T-helper 22 cell (primary cell): ENCODE measurements at regions not wholly inside any gene's neighbourhood (a gene's known extent, or its start where the extent isn't known, plus 50 kb on each side); places are given as distances from the start of the nearest gene placed in this dataset.
A peak's percentile ranks its signal among the peaks of the same experiment; 100 is the strongest.
"Not testable (repeated sequence)": the region's sequence is repeated elsewhere in the genome, so short reads cannot be mapped to it uniquely, and the experiment has no call there.

ENCODE experiments used
- DNase-seq: peaks from one replicate; pipeline ENCODE4 v3.0.0-alpha.2; 2020; ENCODE audit warnings: low read depth

GRCh38 chr3:177338697-177339219 lies 141.5 kb upstream of the TBL1XR1 start:
- no peak for DNase-seq

DNA sequence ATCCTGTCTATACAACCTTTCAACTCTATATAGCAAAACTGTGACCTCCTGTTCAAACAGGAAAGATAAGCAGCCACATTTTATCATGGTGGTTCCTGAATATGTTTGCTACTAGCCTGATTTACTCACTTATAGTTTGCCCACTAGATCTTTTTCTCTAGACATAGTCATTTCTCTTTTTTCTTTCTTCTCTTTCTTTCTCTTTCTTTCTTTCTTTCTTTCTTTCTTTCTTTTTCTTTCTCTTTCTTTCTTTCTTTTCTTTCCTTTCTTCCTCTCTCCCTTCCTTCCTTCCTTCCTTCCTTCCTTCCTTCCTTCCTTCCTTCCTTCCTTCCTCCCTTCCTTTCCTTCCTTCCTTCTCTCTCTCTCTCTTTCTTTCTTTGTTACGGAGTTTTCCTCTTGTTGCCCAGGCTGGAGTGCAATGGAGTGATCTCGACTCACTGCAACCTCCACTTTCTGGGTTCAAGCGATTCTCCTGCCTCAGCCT lies 142.0 kb upstream of the TBL1XR1 start:
- not testable (repeated sequence) for DNase-seq

GRCh38 chr3:177340243-177340830 lies 143.1 kb upstream of the TBL1XR1 start:
- no peak for DNase-seq

DNA sequence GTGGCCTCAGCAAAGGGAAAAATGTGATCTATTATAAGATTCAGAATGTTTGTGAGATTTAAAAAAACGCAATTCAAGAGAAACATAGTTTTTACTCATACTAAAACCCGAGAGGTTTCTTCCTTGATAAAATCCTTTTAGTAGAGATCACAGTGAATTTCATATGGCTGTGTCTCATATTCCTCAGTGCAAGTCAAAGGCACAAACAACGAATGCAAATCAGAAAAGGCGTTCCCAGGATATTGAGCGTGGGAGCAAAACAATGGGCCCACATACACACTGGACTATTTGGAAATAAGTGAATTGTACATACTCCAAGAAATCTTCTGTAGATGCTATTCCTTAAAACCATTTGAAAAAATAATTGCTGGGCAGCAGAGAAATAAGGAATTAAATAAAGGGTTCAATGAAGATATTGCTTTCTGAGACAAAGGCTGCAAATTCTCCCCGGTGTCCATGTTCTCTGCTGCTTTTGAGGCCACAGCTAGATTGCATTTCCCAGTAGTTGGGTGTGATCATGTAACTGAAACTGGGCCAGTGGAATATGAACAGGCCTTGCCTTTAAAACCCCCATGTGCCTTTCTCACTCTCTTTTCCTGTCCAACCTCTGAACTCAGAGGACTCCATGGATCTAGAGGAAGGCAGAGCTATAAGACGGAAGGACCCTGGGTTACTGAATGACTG lies 144.6 kb upstream of the TBL1XR1 start:
- no peak for DNase-seq

DNA sequence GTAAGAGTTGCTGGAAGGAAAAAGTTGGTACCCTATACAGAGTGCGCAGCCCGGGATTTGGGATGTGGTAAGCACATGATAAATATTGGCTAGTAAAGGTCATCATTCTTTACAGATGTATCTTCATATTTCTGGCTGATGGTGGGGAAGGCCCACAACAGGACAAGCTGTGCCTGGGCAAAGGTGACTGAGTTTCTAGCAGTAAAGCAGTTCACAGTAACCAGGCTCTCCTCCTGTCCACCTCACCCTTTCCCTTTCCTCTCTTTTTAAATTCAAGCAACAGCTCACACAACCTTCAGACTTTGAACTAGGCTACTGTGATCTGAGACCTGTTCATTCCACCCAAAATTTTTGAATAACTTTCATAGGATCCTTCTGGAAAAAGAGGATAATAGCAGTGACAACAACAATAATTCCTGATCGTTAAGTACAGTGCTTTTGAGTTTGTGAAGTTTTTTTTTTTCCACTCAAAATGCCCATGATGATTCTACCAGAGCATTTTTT lies 145.9 kb upstream of the TBL1XR1 start:
- no peak for DNase-seq

DNA sequence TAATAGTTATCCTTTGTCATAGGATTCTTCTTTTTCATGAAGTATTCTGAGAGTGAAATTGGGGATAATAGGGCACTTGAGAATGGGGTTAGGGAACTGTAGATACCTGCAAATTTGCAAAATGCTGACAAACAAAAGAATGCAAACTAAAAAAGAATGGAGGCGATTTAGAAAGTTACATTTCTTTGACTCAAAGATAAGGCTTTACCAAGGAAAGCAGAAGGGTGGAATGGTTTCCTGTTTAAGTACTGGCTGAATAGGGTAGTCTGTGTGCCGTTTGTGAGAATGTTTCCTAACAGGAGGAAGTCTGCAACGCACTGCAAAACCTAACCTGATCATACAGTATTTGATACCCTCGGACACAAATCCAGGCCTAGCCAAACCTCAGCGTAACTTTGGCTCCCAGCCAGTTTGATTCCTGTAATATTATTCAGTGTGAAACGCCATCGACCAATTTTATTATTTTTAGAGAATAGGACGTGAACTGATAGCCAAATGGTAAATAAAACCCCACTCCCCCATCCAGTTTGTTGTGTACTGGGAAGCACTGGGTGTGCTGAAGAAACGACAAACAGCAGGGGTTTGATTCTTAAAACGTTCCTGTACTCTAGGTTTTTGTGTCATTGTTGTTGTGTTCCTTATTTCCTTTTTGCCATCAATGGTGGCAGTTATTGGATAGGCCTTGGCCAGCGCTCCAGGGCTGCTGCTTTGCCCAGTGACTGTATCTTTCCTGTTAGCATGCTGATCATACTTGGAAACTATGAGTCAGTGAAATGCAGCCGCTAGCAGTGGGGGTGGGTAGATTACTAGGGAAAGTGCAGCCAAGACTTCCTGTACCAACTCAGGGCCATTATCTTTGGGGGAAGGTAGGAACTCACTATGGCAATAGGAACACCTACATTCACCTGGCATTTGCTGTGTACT lies 148.0 kb upstream of the TBL1XR1 start:
- DNase-seq: peak; percentile 7

DNA sequence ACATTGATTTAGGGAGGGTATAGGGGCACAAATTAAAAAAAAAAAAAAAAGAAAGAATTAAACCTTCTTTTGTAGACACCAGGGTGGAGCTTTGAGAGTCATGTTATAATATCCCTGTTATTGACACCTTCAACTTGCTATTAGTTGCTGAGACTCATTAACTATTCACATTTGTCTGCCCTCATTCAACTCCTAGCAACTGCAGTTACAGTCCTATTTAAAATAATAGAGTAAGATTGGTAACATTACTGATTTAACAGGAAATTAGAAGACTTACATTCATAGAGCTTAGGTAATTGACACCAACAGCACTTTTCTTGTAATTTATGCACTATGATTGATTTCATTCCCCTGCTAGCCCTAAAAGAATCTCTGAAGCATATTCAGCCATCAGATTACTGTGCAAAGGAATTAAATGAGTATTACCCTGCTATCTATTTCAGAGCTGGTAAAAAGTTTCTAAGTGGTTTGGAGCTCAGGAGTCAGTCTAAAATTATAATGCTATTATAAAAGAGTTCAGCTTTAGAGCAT lies 148.8 kb upstream of the TBL1XR1 start:
- DNase-seq: no peak

GRCh38 chr3:177346878-177347277 lies 149.6 kb upstream of the TBL1XR1 start:
- DNase-seq: no peak

DNA sequence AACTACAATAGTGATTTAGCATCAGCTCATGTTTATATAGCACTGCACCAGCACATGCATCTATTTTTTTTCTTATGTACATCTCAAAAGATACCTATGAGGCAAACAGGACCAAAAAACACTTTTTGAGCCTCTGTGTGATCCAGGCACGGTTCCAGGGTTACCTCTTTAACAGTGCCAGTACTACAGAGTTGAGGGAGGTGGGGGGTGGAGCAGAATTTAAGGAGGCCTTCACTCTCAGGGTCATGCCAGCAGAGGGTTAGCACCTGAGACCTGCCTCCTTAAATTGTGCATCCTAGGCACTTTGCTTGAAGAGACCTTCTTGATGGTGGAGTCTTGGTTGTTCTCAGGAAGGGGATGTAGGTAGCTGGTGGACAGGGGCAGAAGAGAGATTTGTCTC lies 150.3 kb upstream of the TBL1XR1 start:
- no peak for DNase-seq

DNA sequence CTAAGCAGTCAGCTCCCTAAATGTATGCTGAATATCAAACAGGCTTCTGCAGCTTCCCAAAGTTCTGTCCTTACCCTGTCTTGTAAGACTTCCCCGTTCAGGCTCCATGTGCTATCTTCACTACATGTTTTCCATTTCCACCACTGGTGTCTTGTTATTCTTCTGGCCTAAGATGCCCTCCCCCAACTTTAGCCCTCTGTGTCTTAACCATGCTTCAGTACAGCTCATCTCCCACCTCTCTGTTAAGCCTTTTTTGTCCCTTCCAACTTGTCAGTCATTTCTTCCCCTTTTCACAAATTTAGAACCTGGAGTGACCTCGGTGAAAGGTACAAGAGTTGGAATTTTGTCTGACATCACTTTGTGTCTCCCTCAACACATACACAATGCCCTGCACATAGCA lies 151.7 kb upstream of the TBL1XR1 start:
- DNase-seq: no peak

GRCh38 chr3:177349384-177349783 lies 152.1 kb upstream of the TBL1XR1 start:
- DNase-seq: no peak

DNA sequence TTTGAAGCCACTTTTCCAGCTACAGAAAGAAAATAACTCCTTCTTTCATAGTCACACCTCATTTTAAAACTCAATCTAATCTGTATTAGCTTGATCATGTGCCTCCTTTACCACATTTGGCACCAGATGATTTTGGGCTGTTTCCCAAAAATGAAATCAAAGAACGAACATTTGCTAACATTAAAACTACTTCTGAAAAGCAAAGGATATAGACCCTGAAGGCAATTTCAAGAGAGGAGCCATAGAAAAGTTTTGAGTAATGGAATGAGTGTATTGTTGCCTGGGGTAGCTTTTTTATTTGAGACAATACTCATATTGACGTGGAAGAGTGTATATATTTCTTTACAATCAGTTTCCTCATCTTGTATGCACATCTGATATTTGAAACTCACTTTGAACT lies 152.8 kb upstream of the TBL1XR1 start:
- DNase-seq: no peak

GRCh38 chr3:177351206-177351605 lies 153.9 kb upstream of the TBL1XR1 start:
- no peak for DNase-seq

GRCh38 chr3:177351757-177352158 lies 154.5 kb upstream of the TBL1XR1 start:
- DNase-seq: no peak

DNA sequence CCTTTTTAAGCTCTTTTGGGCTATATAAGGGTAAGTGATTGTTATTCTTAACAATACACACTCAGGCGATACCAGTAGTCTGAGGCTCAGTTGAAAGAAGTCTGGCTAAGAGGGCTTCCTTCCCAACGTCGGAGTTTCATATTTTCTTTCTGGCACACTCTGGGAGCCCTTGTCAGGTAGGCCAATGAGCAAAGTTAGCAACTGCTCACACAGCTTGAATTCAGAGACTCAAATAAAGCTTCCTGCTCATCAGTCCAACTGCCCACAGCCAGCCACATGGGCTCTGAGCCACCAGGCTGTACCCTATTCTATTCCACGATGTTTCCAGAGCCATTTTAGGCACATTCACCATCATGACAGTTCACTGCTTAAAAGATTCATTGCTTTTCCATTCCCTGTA lies 155.1 kb upstream of the TBL1XR1 start:
- DNase-seq: no peak

- no peak for DNase-seq
These were observed 155.9 kb upstream of the TBL1XR1 start for GRCh38 chr3:177353140-177353539.

GRCh38 chr3:177353879-177354278 lies 156.6 kb upstream of the TBL1XR1 start:
- DNase-seq: not testable (repeated sequence)

DNA sequence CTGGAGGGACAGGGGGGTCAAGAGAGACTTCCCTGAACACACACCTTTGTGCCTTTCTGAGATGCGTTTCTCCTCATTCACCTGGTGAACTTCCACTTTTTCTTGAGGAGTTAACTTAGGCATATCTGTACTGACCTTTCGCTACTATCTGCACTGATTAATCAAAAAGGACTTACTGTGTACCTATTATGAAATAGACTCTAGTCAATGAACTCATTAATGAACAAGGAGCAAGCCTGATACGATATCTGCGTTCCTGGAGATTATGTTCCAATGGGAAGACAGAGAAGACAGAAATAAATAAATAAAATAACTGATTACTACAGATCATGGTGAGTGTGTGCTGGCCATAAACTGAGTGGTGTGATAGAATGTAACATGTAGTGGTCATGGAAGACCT lies 157.2 kb upstream of the TBL1XR1 start:
- no peak for DNase-seq

- no peak for DNase-seq
These were observed 158.8 kb upstream of the TBL1XR1 start for GRCh38 chr3:177356113-177356512.

- no peak for DNase-seq
These were observed 159.7 kb upstream of the TBL1XR1 start for GRCh38 chr3:177356952-177357351.

- DNase-seq: no peak
These were observed 160.2 kb upstream of the TBL1XR1 start for GRCh38 chr3:177357352-177358090.
